A673 (cell line): ENCODE measurements at regions not wholly inside any gene's neighbourhood (a gene's known extent, or its start where the extent isn't known, plus 50 kb on each side); places are given as distances from the start of the nearest gene placed in this dataset.

Experiments used
- EZH2 ChIP-seq: fragments of 200-600 bp; sonication (generic); IDR thresholded peaks from 2 replicates; pipeline ENCODE4 v1.6.1; 2017; ENCODE audit warnings: borderline replicate concordance, low read depth, mild to moderate bottlenecking, mixed read lengths, antibody characterized with exemption, low read length; ENCODE audit not compliant: poor library complexity, severe bottlenecking
- TF ChIP-seq, protein P1 (sequence below): fragments of 300-800, 200-600 bp; sonication (generic); conservative IDR thresholded peaks from 2 replicates; pipeline ENCODE4 v1.5.1; 2017; ENCODE audit warnings: low read depth, mild to moderate bottlenecking, antibody characterized with exemption, low read length, moderate library complexity, mixed read lengths

DNA sequence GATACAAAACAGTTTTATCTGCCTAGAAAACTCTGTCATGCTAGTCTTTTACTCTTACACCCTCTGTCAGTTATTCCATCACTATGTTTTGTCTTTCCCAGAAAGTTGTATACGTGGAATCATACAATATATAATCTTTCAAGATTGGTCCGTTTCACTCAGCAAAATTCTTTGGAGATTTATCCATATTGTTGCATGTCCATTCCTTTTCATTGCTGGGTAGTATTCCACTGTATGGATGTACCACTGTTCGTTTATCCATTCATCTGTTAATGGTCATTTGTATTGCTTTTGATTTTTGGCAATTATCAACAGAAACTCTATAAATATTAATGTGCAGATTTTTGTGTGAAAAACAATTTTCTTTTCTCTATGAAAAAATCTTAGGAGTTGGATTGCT, 63.1 kb downstream of the GLUD2 start:
- no peak for TF ChIP-seq EZH2
- TF ChIP-seq, protein P1, sequence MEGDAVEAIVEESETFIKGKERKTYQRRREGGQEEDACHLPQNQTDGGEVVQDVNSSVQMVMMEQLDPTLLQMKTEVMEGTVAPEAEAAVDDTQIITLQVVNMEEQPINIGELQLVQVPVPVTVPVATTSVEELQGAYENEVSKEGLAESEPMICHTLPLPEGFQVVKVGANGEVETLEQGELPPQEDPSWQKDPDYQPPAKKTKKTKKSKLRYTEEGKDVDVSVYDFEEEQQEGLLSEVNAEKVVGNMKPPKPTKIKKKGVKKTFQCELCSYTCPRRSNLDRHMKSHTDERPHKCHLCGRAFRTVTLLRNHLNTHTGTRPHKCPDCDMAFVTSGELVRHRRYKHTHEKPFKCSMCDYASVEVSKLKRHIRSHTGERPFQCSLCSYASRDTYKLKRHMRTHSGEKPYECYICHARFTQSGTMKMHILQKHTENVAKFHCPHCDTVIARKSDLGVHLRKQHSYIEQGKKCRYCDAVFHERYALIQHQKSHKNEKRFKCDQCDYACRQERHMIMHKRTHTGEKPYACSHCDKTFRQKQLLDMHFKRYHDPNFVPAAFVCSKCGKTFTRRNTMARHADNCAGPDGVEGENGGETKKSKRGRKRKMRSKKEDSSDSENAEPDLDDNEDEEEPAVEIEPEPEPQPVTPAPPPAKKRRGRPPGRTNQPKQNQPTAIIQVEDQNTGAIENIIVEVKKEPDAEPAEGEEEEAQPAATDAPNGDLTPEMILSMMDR = no peak
